HG02852 (cell line): ENCODE measurements at regions not wholly inside any gene's neighbourhood (a gene's known extent, or its start where the extent isn't known, plus 50 kb on each side); places are given as distances from the start of the nearest gene placed in this dataset.
"Not testable (repeated sequence)": the region's sequence is repeated elsewhere in the genome, so short reads cannot be mapped to it uniquely, and the experiment has no call there.

Source experiments
- ATAC-seq: cut with Tn5 transposase; IDR thresholded peaks from one replicate; pipeline ENCODE4 v1.9.1; 2021; ENCODE audit warnings: mild to moderate bottlenecking, moderate library complexity; ENCODE audit not compliant: unreplicated experiment

- not testable (repeated sequence) for ATAC-seq
These were observed 325.0 kb upstream of the CHST9 start for GRCh38 chr18:27510036-27510633.

DNA sequence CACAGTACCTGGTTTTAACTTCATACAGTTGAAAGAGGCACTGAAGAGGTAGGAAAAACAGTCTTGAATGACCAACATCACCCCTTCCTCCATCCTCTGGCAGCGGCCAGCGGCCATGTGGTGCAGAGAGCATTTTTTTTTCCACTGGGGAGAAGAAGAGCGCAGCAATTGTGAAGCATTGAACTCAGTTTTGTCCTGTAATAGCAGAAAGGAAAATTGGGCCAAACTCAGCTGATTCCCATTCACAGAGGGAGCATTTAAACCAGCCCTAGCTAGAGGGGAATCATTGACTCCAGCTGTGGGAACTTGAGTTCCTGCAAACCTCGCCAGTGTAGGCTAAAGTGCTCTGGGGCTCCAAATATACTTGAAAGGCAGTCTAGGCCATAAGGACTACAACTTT lies 316.6 kb upstream of the CHST9 start:
- ATAC-seq: no peak

DNA sequence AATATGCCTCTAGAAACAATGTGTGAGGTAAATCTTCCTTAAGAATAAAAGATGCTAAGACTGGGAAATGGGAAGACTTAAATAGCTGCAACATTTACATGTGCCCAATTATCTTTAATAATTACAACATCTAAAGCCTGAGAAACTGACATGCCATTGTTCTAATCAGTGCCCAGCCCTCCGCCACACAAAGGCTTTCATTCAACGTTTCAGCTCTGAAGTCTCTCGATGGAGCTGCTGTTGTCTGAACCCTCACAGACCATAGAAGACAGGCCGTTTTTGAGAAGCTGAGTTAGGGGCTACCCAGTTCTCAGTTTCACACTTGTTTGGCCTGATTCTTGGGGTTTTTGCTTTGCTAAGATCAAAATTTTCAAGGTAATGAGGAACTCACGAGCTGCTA lies 315.4 kb upstream of the CHST9 start:
- ATAC-seq: no peak

DNA sequence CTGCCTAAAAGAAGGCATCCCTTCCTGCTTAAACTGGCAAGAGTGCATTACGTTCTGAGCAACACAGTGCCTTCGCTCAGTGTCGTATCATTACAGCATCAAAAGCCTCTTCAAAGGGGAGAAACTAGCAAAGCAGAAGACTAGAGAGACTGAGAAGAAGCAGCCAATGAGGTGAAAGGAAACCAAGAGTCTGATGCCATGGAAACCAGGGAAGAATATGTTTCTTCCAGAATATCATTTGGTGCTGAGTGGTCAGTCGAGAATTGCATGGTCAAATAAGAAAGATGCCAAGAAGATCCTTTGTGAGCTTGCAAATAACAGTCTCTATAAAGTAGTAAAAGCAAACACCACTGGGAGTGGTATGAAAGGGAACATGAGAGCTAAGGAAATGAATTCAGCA lies 312.1 kb upstream of the CHST9 start:
- no peak for ATAC-seq

GRCh38 chr18:27493182-27493581 lies 308.1 kb upstream of the CHST9 start:
- no peak for ATAC-seq

DNA sequence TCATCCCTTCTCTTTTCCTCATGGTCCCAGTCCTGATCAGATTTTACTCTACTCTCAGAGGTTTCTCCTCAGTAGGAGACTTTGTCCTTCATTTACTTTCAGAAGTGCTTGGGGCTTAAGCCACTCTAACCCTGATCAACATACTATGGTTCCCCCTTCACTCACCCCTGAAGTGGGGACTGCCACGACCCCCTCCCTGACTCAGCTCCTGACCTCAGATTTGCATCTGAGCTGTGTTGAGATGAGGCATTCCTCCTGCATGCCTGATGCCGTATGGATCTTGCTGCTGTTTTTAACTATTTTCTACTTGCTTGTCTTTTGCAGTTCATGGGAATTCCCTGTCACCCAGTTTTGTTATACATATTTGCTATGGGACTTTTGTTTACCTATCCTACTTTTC lies 306.7 kb upstream of the CHST9 start:
- ATAC-seq: no peak

- no peak for ATAC-seq
These were observed 298.2 kb upstream of the CHST9 start for GRCh38 chr18:27483276-27483675.

- no peak for ATAC-seq
These were observed 293.4 kb upstream of the CHST9 start for GRCh38 chr18:27478459-27478858.

GRCh38 chr18:27473318-27473717 lies 288.2 kb upstream of the CHST9 start:
- ATAC-seq: no peak

DNA sequence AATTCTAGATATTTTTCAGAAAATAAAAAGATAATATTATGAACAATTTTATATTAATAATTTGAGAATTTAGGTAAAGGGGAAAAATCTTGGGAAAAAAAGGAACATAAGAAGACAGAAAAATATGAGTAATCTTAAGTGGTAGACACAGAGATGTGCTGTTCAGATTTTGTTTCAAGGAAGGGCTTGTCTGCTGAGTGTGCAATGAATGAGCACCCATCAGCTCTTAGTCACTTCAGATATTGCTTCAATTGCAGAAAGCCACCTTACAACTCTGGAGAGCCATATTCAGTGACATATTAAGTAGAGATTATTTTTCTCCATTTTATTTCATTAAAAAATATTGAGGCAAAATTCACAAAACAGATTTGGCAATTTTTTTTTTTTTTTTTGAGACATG lies 282.0 kb upstream of the CHST9 start:
- no peak for ATAC-seq

GRCh38 chr18:27461957-27462356 lies 276.8 kb upstream of the CHST9 start:
- no peak for ATAC-seq

DNA sequence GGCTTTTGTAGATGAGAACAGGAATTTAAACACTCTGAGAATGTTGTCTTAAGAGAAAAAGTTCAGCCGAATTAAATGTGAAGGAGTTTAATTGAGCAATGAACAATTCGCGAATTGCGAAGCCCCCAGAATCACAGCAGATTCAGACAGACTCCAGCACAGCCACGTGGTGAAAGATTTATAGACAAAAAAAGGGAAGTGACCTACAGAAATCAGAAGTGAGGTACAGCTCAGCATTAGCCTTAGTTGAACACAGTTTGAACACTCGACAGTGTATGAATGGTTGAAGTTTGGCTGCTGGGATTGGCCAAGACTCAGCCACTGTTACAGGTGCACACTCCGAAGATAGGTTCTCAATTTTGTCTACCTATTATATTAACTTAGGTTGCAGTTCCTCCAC lies 264.0 kb upstream of the CHST9 start:
- no peak for ATAC-seq

DNA sequence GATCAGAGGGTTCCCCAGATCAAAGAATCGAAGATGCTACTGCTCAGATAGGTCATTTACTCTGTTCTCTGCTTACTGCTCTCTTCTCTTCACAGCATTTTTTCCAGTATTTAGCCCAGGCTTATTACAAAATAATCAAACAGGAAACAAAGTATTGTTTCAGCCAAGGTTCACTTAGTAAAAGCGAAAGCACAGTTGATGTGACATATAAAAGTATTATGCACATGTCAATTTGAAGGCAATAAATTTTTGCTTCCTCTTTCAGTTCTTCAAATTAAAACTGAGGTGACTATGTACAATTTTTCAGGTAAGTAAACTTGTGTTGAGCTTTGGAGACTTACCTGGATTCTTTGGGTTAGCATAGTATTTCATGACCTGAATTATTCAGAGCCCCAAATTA lies 262.8 kb upstream of the CHST9 start:
- ATAC-seq: no peak

DNA sequence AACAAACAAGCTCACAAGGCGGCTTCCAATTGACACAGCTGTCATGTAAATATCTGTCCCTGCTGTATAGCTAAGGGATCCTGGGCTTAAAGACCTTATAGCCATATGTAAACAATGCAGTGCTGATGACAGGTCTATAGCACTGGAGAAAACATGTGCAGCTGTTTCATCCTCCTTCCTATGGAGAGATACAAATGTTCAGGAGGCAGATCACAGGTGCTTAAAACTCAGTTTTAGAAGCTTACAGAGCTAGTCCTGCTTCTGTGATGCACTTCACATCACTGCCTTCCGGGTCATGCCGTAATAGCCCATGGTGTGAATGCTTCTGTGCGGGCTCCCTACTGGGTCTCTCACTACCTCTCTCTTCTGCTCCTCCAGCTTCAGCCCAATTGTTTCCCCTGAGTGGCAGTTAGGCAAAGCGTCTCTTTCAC lies 262.4 kb upstream of the CHST9 start:
- no peak for ATAC-seq

GRCh38 chr18:27430595-27430994 lies 245.5 kb upstream of the CHST9 start:
- ATAC-seq: no peak

DNA sequence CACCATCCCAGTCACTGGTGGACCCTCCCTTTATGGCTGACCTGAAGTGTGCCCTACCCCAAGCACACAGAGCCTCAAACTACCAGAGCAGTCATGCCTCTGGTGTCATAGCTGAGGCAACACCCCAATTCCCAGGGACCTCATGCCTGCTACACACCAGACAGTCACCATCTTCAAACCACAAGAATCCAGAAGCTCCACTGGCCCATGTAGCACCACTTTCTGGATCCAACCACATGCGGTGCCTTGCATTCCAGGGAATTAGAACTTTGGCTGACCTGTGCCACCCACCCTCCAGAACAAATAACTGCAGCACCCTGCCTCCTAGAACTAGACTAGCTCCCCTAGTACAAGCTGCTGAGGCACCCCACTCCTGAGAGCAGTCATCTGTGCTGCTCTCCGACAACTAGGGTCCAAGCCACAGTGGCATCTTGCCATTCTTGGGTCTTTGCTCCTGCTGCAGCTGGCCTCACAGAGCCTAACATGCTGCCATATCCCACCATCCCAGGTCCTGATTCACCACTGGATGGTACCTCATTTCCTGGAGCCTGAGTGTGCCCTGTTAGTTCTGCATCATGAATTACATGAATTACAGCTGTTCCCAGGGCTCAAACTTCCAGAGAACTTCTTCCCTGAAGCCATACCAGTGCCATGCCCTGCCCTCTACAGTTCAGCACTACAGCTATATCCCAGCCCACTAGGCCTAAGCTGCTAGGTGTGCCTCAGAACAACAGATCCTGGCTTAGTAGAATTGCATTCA lies 243.8 kb upstream of the CHST9 start:
- ATAC-seq: no peak

DNA sequence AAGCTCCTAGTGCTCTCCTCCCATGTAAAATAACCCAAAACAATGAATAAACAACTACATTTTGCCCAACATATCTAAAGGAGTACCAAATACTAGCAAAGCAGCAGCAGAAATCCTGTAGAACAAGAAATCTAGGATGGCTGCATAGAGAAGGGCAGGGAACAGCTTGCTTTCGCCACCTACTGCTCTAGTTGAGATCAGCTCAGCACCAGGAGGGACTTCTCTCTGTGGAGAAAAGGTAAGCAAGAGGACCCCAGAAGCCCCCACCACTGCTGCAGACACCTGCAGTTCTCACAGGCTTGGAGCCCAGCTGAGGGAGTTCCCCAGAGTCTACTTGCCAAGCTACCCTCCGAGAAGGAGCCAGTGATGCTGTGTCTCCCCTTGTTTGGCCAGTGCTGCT lies 243.0 kb upstream of the CHST9 start:
- ATAC-seq: no peak

GRCh38 chr18:27423581-27423980 lies 238.5 kb upstream of the CHST9 start:
- ATAC-seq: no peak

- ATAC-seq: no peak
These were observed 234.5 kb upstream of the CHST9 start for GRCh38 chr18:27419646-27420045.

GRCh38 chr18:27415495-27415894 lies 230.4 kb upstream of the CHST9 start:
- no peak for ATAC-seq

GRCh38 chr18:27414682-27415081 lies 229.6 kb upstream of the CHST9 start:
- ATAC-seq: no peak

DNA sequence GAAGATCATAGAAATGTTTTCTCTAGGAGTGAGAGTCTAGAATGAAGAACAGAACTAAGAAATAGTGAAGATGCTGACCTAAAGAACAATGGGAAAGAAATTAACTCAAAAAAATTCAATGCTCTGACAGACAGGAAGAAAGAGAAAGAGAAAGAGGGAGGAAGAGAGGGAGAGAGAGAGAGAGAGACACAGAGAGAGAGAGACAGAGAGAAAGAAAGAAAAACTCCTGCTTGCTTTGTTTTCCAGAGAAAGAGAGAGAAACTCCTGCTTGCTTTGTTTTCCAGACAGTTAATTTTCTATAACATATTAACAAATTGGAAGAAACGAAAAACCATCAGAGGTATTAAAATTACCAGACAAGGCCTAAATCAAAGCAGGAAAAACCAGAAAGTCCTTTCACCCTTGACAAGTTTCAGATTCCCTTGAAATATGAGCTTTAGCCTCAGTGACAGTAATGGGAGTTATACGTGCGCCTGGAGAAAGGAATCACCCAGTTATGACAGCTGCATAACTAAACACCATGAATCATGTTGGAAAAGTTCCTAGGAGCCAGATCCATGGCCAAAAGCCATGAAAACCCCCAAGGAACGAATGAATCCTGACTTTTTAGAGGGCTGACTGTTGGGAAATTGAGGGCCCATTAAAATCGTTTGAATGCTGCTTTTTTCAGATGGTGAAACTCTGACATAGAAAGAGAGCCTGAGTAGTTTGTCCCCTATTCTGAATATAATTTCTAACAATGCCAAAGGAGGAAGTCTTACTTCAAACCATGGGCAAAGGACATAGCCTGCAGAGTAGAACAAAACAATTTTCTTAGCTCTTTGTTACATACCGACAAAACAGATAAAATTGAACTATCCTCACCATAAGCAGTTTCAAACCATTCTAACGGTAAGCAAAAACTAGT lies 228.6 kb upstream of the CHST9 start:
- ATAC-seq: no peak
